WI38 (cell line): ENCODE measurements at regions not wholly inside any gene's neighbourhood (a gene's known extent, or its start where the extent isn't known, plus 50 kb on each side); places are given as distances from the start of the nearest gene placed in this dataset.

Source experiments
- H3K4me3 ChIP-seq: 2 replicates; pipeline ENCODE4 v1.5.1; 2011; ENCODE audit warnings: low read depth, mild to moderate bottlenecking, control low read depth, low read length
- CTCF ChIP-seq: IDR thresholded peaks from 2 replicates; pipeline ENCODE4 v1.5.1; 2012; ENCODE audit warnings: low read depth, mild to moderate bottlenecking, control low read depth, low read length

GRCh38 chr4:136743238-136743637 lies 789.1 kb downstream of the PCDH18 start:
- no peak for TF ChIP-seq CTCF
- H3K4me3 ChIP-seq, result no peak overlapping the region

- H3K4me3 ChIP-seq, result peak overlapping the region; percentile 5
- no peak for TF ChIP-seq CTCF
Observed at GRCh38 chr4:136742333-136742732, 790.0 kb downstream of the PCDH18 start.

GRCh38 chr4:136741468-136741867 lies 790.8 kb downstream of the PCDH18 start:
- peak overlapping the region; percentile 5 for H3K4me3 ChIP-seq
- no peak for TF ChIP-seq CTCF

- TF ChIP-seq CTCF, result no peak
Observed at GRCh38 chr4:136740326-136740725, 792.0 kb downstream of the PCDH18 start.

GRCh38 chr4:136737066-136737465 lies 795.2 kb downstream of the PCDH18 start:
- TF ChIP-seq CTCF, result no peak
- no peak overlapping the region for H3K4me3 ChIP-seq

More at GRCh38 chr4:136740326-136740725, 792.0 kb downstream of the PCDH18 start:
- no peak overlapping the region for H3K4me3 ChIP-seq

GRCh38 chr4:136731025-136731424 lies 801.3 kb downstream of the PCDH18 start:
- no peak for TF ChIP-seq CTCF
- no peak overlapping the region for H3K4me3 ChIP-seq

GRCh38 chr4:136725286-136726081 lies 806.8 kb downstream of the PCDH18 start:
- no peak overlapping the region for H3K4me3 ChIP-seq
- no peak for TF ChIP-seq CTCF
